ENCODE measurements at regions not wholly inside any gene's neighbourhood (a gene's known extent, or its start where the extent isn't known, plus 50 kb on each side); places are given as distances from the start of the nearest gene placed in this dataset.

DNA sequence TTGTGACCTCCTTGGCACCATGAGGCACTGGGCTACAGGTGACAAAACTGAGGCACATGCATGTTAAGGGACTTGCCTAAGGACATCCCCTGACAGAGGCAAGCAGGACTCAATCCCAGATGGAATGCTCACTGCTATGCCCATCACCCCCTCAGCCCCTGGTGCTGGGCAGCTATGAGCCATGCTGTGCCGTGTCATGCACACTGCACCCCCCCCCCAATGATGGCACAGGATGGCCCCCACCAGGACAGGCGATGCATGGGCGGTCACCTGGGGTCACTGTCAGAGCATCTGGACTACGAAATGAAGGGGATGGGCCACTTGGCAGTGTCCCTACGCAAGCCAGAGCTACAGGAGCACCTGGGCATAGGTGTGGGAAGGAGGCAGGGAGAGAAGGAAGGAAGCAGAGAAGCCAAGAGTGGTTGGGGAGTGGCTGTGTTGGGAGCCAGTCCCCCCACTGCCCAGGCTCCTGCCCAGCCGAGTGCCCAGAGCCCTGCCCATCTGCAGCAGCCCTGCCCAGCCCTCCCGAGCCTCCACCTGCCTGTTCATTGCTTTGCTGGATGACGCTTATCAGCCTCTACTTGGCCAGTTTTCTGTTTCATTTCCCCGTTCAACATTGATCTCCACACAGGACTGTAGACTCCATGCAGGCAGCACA lies 84.9 kb upstream of the DIO3 start:
- DNase-seq: no peak

DNA sequence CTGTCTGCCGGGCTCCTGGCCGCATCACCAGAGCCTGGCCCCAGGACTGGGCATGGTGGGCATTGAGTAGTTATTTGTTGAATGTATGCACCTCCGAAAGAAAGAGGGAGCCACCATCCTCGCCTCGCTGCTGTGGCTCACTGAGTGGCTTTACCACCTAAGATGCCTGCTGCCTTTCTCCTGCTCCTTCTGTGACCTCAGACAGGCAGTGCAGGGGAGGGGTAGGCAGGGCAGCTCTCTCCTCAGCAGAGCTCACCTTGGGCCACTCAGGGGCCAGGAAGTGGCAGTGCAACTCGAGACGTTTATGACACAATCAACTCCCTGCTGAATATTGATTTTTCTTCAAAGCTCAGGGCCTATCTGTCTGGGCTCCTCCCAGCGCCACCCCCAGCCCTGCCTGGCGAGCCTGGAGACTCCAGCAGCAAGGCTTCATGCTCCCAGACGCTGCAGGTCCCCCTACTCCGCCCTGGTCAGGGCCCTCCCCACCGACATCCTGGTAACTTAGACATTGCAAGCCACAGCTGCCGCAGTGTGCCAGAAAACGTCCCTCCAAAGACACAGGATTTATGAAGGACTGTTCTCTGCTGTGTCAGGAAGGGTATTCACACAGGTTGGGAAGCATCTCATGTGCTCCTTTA lies 84.3 kb upstream of the DIO3 start:
- DNase-seq: no peak

DNA sequence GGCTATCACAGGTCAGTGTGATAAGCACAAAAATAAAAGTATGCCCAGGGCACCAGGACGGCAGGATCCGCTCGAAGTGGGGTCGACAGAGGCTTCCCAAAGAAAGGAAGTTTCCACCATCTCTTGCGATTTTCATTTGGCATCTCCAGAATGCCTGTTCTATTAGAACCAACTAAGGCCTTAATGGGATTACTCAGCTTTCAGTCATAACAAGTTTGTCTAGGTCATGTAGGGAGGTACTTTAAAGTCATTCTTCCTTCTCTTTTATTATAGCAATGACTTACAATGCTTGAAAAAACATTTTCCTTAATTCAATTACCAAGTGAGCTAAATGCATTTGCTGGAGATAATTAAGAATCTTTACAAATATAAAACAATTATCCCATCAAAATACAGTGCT lies 83.6 kb upstream of the DIO3 start:
- no peak for DNase-seq

DNA sequence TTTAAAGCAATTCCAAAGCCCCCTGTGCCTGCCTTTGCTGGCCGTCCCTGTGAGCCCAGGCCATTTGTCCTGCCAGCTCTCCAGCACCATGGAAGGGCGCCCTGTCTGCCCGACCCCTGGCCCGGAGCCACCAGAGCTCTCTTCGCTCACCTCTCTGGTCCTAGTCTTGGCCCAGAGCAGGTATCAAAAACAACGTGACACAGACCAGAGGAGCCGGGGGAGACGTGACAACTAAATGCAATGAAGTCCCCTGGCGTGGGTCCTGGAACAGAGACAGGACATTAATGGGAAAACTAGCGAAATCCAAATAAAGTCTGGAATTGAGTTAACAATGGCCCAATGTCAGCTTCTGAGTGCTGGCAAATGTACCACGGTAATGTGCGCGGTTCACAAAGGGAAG lies 83.2 kb upstream of the DIO3 start:
- no peak for DNase-seq

DNA sequence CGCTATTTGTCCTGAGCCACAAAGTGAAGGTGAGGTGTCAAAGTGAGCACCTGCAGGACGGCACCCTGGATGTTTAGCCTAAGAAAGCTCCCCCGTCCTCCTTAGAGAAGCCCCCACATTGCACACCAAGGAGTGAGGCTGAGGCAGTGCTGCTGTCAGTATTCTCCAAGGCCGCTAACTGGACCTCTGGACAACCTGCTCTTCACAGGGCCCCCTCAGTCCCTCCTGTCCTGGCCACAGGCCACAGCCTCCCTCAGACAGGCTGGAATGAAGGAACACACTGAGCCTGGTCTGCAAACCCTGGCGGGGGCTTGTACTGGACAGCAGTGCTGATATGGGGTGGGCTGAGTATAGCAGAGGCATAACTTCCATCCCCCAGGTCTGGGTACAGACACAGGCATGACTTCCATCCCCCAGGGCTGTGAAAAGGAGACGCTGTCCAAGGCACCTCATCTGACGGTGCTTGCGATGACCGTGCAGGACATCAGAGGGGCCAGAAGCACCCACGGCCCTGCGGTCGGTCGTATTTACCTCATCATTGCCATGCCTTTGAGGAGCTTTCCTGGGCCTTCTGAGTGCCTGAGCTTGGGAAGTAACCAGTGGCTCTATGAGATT lies 82.4 kb upstream of the DIO3 start:
- DNase-seq: no peak

DNA sequence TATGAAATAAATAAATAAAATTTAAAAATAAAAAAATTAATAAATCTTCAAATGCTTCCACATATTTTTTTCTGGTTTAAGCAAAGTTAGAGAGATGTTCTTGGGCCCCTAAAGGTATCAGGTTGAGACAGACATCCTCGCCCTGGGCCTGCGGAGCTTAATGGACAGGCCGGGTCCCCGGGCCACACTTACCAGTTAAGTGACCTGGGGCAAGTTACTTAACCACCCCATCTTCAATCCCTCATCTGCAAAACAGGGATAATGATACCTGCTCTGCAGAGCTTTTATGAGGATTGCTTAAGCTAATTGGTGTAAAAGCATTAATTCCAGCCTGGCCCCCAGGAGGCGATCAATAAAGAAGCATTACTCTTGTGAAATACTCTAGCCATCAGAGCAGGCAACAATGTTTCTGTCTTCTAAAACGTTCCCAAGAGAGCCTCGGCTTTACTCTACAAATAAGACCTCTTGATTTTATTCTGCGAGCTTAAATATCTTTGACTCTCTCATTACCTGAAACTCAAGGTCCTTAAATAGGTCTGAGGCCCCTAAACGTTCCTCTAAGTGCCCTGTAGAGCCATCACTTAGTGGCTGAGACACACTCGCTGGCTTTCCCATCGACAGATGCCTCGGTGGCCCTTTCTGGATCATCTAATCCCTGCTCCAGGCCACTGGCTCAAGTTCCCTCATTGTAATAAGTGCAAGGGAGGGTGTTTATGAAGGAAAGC lies 81.1 kb upstream of the DIO3 start:
- no peak for DNase-seq

DNA sequence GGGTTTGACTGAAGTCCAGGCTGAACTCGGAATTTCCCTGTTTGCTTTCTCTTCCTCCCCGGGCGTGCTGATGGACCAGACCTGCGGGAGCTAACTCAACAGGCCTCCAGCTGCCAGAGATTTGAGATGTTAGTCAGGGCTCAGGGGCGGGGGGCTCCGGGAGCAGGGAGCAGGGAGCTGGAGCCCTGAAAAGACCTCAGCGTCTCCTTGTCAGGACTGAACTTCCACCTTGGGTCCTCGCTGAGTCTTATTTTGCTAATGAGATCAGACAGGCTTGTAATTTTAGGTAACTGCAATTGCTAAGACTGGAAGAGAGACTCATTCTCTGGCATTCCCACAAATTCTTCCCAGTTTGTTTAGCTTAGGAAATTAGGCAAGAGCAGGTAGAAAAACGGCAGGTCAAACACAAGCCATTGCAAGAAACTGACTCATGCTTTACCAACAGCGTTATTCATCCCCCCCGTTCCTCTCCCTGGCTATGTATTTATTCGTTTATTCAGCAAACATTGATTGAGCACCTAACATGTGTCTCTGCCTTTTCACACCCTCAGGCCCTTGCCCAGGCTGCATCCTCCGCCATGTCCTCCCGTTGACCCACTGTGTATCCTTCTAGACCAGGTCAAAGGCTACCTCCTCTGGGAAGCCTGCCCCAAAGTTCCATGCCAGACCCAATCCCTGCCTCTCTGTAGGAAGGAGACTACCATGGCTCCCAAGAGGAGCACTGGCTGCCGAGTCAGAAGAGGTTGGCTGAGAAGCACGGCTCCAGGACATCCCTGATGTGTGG lies 80.4 kb upstream of the DIO3 start:
- no peak for DNase-seq

DNA sequence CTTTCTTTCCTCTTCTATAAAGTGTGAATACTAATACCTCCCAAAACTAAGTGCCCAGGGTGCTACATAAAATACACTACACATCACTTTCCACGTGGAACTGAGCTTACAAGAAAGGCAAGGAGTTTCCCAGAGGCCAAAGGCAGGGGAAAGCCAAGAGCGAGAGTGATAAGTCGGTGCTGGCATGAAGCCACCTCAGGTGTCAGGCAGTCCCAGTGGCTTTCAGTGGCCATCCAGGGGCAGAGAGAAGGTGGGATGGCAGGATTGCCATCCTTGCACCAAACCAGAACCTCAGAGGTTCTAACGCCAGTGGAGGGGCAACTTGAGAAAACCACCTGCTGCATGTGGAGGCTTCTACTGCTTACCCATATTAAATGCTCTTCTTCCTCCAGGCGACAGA lies 79.7 kb upstream of the DIO3 start:
- DNase-seq: no peak

DNA sequence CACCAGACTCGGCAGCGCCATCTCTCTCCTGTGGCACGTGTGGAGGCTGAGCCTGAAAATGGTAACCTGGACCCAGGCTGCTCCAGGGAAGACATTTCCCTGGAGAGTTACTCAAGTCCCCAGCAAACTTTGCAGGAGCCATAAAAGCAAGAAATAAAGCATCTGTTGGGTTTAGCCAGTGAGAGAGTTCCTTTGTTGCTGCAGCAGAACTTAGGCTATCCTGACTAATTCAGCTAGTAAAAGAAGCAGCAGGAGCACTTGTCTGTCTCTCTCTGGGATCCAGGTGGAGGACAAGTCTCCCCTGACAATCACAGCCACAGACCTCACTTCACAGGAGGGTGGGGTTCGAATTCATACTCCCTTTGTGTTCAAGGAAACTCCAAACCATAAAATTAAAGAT lies 79.2 kb upstream of the DIO3 start:
- DNase-seq: no peak

DNA sequence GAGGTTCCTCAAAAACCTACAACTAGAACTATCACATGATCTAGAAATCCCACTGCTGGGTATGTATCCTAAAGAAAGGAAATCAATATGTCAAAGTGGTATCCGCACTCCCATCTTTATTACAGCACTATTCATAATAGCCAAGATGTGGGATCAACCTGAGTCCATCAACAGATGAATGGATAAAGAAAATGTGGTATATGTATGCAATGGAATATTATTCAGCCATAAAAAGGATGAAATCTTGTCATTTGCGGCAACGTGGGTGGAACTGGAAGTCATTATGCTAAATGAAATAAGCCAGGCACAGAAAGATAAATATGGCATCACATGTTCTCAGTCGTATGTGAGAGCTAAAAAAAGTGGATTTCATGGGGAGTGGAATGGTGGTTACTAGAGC lies 77.5 kb upstream of the DIO3 start:
- no peak for DNase-seq

DNA sequence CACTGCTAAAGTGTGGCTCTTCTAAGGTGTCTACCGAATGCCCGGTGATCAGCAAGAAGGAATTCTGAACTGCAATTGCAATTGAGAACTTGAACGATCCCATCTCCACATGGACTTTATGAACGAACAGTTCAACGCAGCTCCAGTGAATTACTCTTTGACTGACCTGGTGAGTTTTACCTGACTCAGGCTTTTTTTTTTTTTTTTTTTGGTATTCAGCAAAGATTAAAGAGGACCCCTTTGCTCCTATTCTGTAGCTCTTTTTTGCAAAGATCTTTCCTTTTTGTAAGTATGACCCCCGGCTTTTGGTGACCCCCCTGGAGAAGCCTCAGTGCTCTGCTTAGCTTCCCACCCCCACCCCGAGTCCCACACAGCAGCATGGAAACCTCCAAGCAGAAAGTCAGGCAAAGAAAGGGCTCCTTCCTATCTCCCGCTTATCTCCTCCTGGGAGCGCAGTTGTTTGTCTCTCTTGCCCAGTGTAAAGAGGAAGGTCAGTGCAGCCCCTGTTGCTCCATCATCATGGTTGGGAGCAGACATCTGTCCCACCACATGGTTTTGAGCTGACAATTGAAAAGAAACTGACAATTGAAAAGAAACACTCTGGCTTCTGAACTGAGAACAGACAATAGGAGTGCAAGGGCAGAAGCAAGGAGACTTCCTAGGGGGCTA lies 72.1 kb upstream of the DIO3 start:
- no peak for DNase-seq

DNA sequence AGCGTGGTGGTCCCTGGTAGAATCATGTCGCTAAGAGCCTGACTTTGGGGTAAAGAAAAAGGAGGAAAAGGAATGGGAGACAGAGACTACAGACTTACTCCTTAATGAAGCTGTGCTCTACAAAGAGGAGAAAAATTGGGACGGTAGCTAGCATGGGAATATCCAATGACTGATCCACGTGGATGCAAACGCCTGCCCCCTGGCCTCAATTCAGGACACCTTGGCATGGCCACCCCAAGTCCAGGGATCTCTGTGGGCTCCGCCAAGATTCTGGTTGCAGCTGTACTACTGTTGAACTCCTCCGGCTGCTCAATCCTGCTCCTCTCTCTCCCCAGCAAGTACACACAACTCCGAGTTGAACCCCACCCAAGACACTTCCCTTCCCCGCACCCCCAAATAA lies 70.5 kb upstream of the DIO3 start:
- no peak for DNase-seq

DNA sequence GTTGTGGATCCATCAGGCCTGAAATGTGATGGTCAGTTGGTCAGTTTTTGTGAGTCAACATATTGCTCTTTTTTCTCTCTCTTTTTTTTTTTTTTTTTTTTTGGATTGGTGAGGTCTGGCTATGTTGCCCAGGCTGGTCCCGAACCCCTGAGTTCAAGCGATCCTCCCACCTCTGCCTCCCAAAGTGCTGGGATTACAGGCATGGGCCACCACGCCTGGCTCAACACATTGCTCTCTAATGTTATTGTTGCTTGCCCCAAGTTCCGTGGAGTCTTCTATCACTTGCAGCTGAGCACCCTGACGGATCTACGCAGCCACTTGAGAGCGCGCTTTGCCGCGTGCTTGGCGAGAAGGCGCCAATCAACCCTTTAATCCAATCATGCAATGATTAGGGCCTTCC lies 69.5 kb upstream of the DIO3 start:
- no peak for DNase-seq

DNA sequence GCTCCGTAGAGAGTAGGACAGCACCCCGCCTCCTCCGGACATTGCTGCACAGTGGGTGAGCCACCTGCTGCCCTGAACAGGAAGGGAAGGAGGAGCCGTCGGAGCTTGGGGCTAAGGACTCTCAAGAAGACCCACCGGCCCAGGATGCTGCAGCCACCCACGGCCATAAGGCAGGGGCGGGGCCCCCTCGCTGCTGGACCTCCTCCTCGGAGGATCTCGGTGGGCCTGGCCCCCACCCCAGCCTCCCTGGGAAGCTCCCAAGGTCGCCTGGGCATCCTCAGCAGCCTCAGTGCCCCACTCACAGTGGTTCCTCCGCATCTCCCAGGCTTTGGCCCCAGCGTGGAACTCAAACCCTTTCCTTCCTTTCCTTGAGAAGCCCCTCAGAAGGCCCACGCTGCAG lies 68.6 kb upstream of the DIO3 start:
- no peak for DNase-seq

DNA sequence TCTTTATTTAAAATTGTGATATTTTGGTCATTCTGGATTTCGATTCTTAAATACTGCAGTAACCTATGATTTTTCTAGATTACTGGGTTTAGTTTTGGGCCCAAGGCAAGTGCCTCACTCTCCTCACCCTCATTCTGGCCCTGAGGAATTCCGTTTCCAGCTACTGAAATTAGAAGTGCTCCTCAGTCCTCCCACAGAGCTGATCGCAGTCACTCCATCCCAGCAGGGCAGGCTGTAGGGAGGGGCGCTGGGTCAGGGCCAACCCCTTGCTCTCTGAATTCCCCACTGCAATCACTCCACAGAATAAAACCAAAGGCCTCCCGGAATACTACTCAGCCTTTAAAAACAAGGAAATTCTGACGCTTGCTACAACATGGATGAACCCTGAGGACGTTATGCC lies 66.5 kb upstream of the DIO3 start:
- DNase-seq: no peak

DNA sequence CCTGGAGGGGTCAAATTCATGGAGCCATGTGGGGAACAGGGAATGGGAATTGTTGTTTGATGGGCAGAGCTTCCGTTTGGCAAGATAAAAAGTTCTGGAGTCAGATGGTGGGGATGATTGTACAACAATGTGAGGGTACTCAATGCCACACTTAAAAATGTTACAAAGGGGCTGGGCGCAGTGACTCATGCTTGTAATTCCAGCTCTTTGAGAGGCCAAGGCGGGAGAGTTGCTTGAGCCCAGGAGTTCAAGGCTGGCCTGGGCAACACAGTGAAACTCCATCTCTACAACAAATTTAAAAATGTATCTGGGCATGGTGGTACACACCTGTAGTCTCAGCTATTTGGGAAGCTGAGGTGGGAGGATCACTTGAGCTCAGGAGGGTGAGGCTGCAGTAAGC lies 66.0 kb upstream of the DIO3 start:
- no peak for DNase-seq

DNA sequence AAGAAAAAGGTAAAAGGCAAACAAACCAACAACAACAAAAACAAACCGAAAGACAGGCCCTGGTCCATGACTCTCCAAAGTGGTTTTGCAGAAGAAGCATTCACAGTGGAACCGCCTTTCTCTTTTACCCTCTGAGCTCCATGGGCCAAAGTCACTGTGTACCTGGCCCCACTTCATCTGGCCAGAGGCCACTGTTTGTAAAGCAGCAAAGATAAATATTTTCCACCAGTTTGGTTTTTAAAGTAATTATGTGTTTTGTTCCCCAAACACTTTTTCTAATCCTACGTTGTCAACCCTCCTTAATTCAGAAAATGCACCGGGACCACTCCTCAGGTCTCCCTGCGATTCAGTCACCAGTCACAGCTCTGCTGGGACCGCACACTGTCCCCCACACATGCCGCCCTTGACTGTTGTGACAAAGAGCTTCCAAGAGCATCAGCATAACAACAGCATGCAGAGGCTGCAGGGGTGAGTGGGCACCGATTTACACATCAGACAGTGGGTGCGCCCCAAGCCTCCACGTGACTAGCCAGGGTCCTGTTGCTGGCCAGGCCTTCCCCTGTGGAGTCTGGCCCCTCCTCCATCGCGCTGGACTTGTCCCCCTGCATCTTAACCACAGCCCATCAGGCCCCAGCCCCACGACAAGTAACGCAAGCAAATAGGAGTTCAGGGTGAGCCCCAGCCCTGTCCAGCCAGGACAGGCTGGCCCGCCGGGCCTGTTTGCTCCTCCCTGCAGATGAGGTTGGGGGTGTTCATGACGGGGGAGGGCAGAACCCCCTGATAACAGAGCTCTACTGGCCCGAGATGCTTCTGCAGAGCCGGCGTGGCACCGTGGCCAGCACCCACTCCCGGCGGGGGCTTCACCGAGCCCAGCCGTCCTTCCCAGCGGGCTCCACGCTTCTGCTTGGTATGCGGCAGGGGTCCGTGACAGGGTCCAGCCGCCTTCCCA lies 65.2 kb upstream of the DIO3 start:
- DNase-seq: no peak

DNA sequence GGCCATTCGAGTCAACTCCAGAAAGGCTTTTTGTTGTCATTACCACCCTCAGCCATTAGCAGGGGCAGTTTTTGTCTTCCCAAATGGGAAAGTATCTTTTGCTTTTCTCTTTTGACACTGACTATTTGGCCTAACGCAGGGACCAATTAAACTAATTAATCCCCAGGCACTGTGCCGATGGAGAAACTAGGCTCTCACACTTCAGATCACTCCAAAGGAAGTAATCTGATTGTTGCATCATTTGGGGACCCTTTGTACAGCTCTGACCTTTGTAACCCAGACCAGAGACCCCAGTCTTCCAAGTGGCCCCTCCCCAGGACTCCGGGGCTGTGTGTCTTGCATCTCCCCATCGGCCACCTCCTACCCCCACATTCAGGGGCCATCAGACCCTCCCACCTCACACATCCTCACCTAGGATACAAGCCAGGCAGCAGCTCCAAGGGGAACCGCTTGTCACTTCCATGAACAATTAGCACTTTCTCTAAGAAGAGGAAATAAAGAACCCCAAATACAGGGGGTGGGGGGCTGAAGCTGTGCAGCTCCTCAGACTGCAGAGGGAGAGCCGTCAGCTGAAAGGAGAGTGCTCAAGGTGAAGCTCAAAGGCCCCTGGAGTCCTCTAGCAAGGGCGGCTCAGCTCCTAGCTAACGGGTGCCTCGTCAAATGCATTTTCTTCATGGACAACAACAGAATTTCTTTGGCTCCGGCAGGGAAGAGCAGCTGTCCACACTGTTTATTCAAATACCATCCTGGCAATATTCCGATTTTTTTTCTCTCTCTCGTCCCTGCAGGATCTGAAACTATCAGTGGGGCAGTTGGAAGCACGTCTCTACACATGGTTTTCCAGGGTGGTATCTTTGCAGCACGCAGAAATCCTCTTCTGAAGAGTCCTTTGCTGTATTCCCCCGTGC lies 64.3 kb upstream of the DIO3 start:
- no peak for DNase-seq

DNA sequence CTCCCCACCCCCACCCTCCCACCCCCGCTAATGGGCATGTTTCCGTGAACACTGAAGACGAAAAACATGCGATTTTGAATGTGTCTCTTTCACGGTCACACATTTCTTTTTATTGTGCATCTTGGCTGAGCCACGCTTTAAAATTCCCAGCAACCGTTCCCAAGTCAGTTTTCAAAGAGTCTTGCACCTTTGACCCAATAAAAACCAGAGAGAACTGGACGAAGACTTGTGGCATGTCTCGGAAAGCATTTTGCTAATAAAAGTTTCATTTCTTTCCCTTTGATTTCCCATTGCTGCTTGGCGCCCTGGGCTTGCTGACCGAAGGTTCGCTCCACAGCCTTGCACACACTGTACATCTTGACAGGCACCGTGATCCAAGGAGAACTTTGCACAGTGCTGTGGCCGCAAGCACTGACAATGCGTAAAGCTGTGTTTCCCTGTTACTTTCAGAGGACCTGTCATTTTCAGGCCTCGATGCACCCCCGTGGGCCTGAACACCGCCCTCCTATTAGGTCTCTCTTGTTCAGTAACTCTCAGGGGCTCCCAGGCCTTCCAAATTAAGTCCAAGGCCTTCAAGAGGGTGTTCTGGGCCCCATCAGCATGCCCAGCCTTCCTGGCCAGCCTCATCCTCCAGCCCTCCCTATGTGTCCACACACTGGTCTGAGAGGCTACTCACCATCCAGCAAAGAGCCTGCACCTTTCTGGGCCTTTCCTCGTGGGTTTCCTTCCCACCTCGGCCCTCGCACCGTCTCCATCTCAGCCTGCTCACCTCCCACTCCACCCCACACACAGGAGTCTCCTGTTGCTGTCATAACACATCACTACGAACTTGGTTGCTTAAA lies 63.4 kb upstream of the DIO3 start:
- no peak for DNase-seq

DNA sequence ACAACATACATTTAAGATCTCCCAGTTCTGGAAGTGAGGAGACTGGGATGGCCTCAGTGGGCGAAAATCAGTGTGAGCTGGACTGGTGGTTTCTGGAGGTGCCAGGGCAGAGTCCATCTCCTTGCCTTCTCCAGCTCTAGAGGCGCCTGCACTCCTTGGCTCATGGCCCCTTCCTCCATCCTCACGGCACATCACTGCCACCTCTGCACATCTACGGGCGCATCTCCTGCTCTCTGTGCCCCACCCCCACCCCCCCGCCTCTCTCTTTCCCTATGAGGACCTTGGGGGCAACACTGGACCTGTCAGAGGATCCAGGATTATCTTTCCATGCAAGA lies 62.8 kb upstream of the DIO3 start:
- no peak for DNase-seq
